Transverse colon (tissue), 4 donors: ENCODE measurements at regions not wholly inside any gene's neighbourhood (a gene's known extent, or its start where the extent isn't known, plus 50 kb on each side); places are given as distances from the start of the nearest gene placed in this dataset.

ENCODE experiments used
- DNase-seq: peaks from one replicate; pipeline ENCODE4 v3.0.0-alpha.2; 2019
- H3K27ac ChIP-seq, 4 donors: fragments of 200-600 bp; sonication (generic); 2 replicates each; pipeline ENCODE4 v1.5.1; 2016 to 2018; ENCODE audit warnings: inconsistent platforms in 4 of 4
- H3K27me3 ChIP-seq: fragments of 200-600 bp; sonication (generic); 2 replicates; pipeline ENCODE4 v1.5.1; 2017; ENCODE audit warnings: inconsistent platforms
- H3K36me3 ChIP-seq, 4 donors: fragments of 200-600 bp; sonication (generic); 2 replicates each; pipeline ENCODE4 v1.5.1; 2017 to 2019; ENCODE audit warnings: inconsistent platforms in 4 of 4
- H3K4me1 ChIP-seq, 4 donors: fragments of 200-600 bp; sonication (generic); 2 replicates each; pipeline ENCODE4 v1.5.1; 2017 to 2020; ENCODE audit warnings: inconsistent platforms in 4 of 4
- H3K4me3 ChIP-seq, 4 donors: fragments of 200-600 bp; sonication (generic); 1 replicate in 1 of 4; 2 replicates in 3 of 4; pipeline versions ENCODE4 v1.5.1 to v1.6.1; 2017 to 2019; ENCODE audit warnings: inconsistent platforms in 4 of 4
- H3K9me3 ChIP-seq, 2 donors: fragments of 200-600 bp; sonication (generic); 2 replicates each; pipeline ENCODE4 v1.5.1; 2017 to 2019; ENCODE audit warnings: inconsistent platforms in 2 of 2
- EP300 ChIP-seq: sonication (generic); formaldehyde crosslinking; IDR thresholded peaks from one replicate; pipeline ENCODE4 v1.6.1; 2017; ENCODE audit warnings: antibody characterized with exemption, low read depth
- POLR2A ChIP-seq: fragments of 450-650 bp; IDR thresholded peaks from one replicate; pipeline ENCODE4 v1.6.1; 2016; ENCODE audit warnings: antibody characterized with exemption, mild to moderate bottlenecking, moderate library complexity
- POLR2AphosphoS5 ChIP-seq, 3 donors: sonication (generic); formaldehyde crosslinking; IDR thresholded peaks; one replicate each; pipeline ENCODE4 v1.6.1; 2016; ENCODE audit warnings: antibody characterized with exemption in 3 of 3
- WGBS, 2 donors: methylation state at CpG; one replicate each; pipeline ENCODE4 v1.1.5; 2018; ENCODE audit warnings: low coverage in 1 of 2; 5-methylcytosine and 5-hydroxymethylcytosine counted together
- in situ Hi-C, 4 donors: fragments of 200-750 bp; cut with MboI; loops; one replicate each; pipeline versions ENCODE4 v1.15.0 to v1.15.1; 2017; ENCODE audit warnings: low sequenced_read_pairs in 3 of 4, low pct_ligation_motif_present in 1 of 4, low pct_unique_long_range_greater_than_20kb in 1 of 4
- intact Hi-C: fragments of 100-400 bp; cut with DNase I; formaldehyde crosslinking; loops from one replicate; pipeline ENCODE4 v1.15.1; 2023; ENCODE audit warnings: low total_unique reads
- TF ChIP-seq, protein P1 (sequence below), 5 experiments: fragments of 200-600 bp in 3 of 5; fragments of 450-650 bp in 2 of 5; sonication (generic) in 3 of 5; IDR thresholded peaks; 1 replicate in 2 of 5; 2 replicates in 3 of 5; pipeline ENCODE4 v1.5.1; 2016 to 2017; ENCODE audit warnings: antibody characterized with exemption in 5 of 5, inconsistent platforms in 3 of 5, mild to moderate bottlenecking in 2 of 5, moderate library complexity in 1 of 5

DNA sequence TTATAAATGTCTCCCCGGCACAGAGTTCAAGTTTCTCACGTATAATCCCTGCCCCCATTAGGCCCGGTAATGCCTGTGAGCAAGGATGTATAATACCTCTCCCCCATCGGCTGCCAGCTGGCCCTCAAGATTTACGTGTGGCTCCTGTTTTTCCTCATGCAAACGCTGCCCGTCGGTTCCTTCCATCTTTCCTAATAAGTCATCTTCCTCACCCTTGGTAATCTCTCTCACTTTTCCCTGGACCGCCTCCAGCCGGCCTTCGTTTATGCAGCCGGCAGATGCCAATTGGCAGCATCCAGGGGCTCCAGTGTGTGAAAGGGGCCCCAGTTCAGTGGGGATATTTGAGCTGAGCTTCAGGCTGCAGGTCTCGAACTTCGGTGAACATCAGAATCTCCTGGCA lies 86.5 kb upstream of the NEURL1B start:
- Histone ChIP-seq H3K4me3 (no peak overlapping the region), H3K27ac (peak overlapping the region; percentile 72 to 89 (median 78)), H3K36me3 (no peaks in the 10 kb centered on the region), H3K4me1 (peaks cover 12 to 39% (median 16%) of the 10 kb centered on the region in 4 donors), H3K9me3 (no peaks in the 10 kb centered on the region), H3K27me3 (no peaks in the 10 kb centered on the region)
- DNase-seq: peak; percentile 45
- 65 to 67% methylated on average over 9 to 14 of the region's 14 CpGs for WGBS, 2 donors
- TF ChIP-seq EP300: peak; percentile 24
- TF ChIP-seq, protein P1, sequence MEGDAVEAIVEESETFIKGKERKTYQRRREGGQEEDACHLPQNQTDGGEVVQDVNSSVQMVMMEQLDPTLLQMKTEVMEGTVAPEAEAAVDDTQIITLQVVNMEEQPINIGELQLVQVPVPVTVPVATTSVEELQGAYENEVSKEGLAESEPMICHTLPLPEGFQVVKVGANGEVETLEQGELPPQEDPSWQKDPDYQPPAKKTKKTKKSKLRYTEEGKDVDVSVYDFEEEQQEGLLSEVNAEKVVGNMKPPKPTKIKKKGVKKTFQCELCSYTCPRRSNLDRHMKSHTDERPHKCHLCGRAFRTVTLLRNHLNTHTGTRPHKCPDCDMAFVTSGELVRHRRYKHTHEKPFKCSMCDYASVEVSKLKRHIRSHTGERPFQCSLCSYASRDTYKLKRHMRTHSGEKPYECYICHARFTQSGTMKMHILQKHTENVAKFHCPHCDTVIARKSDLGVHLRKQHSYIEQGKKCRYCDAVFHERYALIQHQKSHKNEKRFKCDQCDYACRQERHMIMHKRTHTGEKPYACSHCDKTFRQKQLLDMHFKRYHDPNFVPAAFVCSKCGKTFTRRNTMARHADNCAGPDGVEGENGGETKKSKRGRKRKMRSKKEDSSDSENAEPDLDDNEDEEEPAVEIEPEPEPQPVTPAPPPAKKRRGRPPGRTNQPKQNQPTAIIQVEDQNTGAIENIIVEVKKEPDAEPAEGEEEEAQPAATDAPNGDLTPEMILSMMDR (IDR thresholded peaks at IDR 0.05): no peak
- peak; percentile 60 to 86 (median 78) for TF ChIP-seq POLR2AphosphoS5 (IDR thresholded peaks at IDR 0.05)
- intact Hi-C loops (no loop called here), in situ Hi-C loops (no loop called here)

DNA sequence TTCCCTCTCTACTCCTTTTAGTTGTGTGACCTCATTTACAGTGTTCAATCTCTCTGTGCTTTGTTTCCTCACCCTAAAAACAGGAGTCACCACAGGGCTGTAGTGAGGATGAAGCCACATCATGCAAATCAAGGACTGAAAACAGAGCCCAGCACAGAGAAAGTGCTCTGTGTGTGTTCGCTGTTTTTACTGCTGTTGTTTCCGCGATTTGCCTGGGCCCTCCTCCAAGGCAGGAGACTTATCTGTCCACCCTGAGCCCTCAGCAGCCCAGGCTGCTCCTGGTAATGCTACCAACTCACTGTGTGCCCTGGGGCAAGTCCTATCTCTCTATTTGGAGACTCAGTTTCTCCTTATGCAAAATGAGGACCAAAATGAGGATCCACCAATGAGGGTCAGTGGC lies 87.2 kb upstream of the NEURL1B start:
- H3K4me1 ChIP-seq: peaks cover 12 to 43% (median 17%) of the 10 kb centered on the region in 4 donors
- no peaks in the 10 kb centered on the region for H3K9me3 ChIP-seq
- no peak overlapping the region for H3K4me3 ChIP-seq
- 37% methylated on average over 3 of the region's 3 CpGs; no CpG with 5 or more reads in 1 of the 2 donors for WGBS, 2 donors
- in situ Hi-C loops (no loop called here), intact Hi-C loops (no loop called here)
- no peak for TF ChIP-seq EP300
- TF ChIP-seq POLR2A: no peak
- TF ChIP-seq, protein P1 (IDR thresholded peaks at IDR 0.05): no peak
- TF ChIP-seq POLR2AphosphoS5 (IDR thresholded peaks at IDR 0.05): no peak
- no peaks in the 10 kb centered on the region for H3K36me3 ChIP-seq
- peak overlapping the region; percentile 72 to 89 (median 78) for H3K27ac ChIP-seq
- H3K27me3 ChIP-seq: no peaks in the 10 kb centered on the region
- no peak for DNase-seq

DNA sequence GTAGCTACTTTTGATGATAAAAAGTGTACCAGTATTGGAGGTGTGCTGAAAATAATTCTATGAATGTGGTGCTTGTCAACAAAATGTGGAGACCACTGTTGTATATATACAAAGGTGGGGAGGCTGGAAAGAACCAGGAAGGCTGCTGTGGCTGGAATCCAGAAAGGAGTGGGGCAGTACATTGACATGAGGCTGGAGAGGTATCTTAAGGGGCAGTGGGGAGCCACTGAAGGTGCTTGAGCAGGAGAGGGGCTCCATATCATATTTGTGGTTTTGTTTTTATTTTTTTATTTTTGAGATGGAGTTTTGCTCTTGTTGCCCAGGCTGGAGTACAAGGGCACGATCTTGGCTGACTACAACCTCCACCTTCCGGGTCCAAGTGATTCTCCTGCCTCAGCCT lies 87.9 kb upstream of the NEURL1B start:
- no peaks in the 10 kb centered on the region for H3K36me3 ChIP-seq
- 93 to 100% methylated on average over 2 of the region's 2 CpGs for WGBS, 2 donors
- DNase-seq: no peak
- H3K27ac ChIP-seq: peak overlapping the region; percentile 72 to 89 (median 78)
- H3K27me3 ChIP-seq: no peaks in the 10 kb centered on the region
- no peaks in the 10 kb centered on the region for H3K9me3 ChIP-seq
- H3K4me3 ChIP-seq: no peak overlapping the region
- intact Hi-C loops (no loop called here), in situ Hi-C loops (no loop called here)
- peaks cover 7 to 42% (median 15%) of the 10 kb centered on the region in 4 donors for H3K4me1 ChIP-seq
- TF ChIP-seq POLR2A: no peak
- no peak for TF ChIP-seq POLR2AphosphoS5 (IDR thresholded peaks at IDR 0.05)
- no peak for TF ChIP-seq EP300
- TF ChIP-seq, protein P1 (IDR thresholded peaks at IDR 0.05): no peak

DNA sequence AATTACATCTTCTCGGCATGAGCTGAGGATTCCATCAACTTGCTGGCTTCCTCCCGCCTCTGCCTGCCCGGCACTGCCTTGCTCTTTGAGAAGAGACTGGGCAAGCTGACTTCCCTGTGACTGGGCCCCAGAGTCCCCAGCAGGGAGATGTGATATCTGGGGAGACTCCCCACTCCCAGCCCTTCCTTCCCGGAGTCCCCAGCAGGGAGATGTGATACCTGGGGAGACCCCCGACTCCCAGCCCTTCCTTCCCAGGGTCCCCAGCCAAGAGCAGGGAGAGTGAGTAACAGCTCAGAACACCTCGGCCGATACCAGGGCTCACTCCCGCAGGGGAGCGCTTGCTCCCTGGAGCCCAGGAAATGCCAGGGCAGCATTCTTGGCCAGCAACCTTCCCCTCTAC lies 90.1 kb upstream of the NEURL1B start:
- Histone ChIP-seq H3K27ac (peak overlapping the region in 1 of 4 donors; percentile 33), H3K9me3 (no peaks in the 10 kb centered on the region), H3K4me3 (no peak overlapping the region), H3K36me3 (no peaks in the 10 kb centered on the region), H3K27me3 (no peaks in the 10 kb centered on the region), H3K4me1 (peaks cover 6 to 30% (median 14%) of the 10 kb centered on the region in 4 donors)
- no peak for TF ChIP-seq POLR2A
- TF ChIP-seq, protein P1 (IDR thresholded peaks at IDR 0.05): no peak
- no peak for TF ChIP-seq EP300
- TF ChIP-seq POLR2AphosphoS5 (IDR thresholded peaks at IDR 0.05): no peak
- 73% methylated on average over 9 of the region's 9 CpGs; no CpG with 5 or more reads in 1 of the 2 donors for WGBS, 2 donors
- no peak for DNase-seq
- in situ Hi-C loops (no loop called here), intact Hi-C loops (no loop called here)
